ENCODE measurements at regions not wholly inside any gene's neighbourhood (a gene's known extent, or its start where the extent isn't known, plus 50 kb on each side); places are given as distances from the start of the nearest gene placed in this dataset.

GRCh38 chr1:5776035-5776550, 216.1 kb downstream of the NPHP4 start:
- no peak for FAIRE-seq
- no peak for TF ChIP-seq CTCF (IDR thresholded peaks at IDR 0.05; ENCODE audit: borderline replicate concordance, extremely low read depth, insufficient read depth)
- Histone ChIP-seq H3K27ac (ENCODE audit: low read depth in 2 of 2, low read length in 2 of 2) (no peak overlapping the region), H3K9ac (ENCODE audit: low read length in 3 of 3) (no peak overlapping the region), H3K4me3 (ENCODE audit: low read length in 3 of 3) (no peak overlapping the region), H3K27me3 (ENCODE audit: control insufficient read depth, insufficient read depth, low read length) (no peaks in the 10 kb centered on the region), H3K9me3 (ENCODE audit: control insufficient read depth in 2 of 3, insufficient read depth in 1 of 3, low read length in 3 of 3) (no peaks in the 10 kb centered on the region), H3K36me3 (ENCODE audit: control insufficient read depth in 2 of 3, insufficient read depth in 3 of 3, low read length in 3 of 3) (no peaks in the 10 kb centered on the region), H3K4me1 (ENCODE audit: control insufficient read depth in 2 of 3, insufficient read depth in 2 of 3, low read depth in 1 of 3, low read length in 3 of 3) (no peaks in the 10 kb centered on the region)
- no peak for DNase-seq
- intact Hi-C loops (cut with DNase I) = no loop called here

GRCh38 chr1:5774019-5774418, 218.2 kb downstream of the NPHP4 start:
- H3K9me3 ChIP-seq (ENCODE audit: control insufficient read depth in 2 of 3, insufficient read depth in 1 of 3, low read length in 3 of 3) = no peaks in the 10 kb centered on the region

GRCh38 chr1:5771788-5772187, 220.4 kb downstream of the NPHP4 start:
- DNase-seq (no peak), FAIRE-seq (no peak)
- Histone ChIP-seq H3K4me3 (ENCODE audit: low read length in 3 of 3) (no peak overlapping the region), H3K27me3 (ENCODE audit: control insufficient read depth, insufficient read depth, low read length) (no peaks in the 10 kb centered on the region), H3K9ac (ENCODE audit: low read length in 3 of 3) (no peak overlapping the region), H3K4me1 (ENCODE audit: control insufficient read depth in 2 of 3, insufficient read depth in 2 of 3, low read depth in 1 of 3, low read length in 3 of 3) (no peaks in the 10 kb centered on the region), H3K27ac (ENCODE audit: low read depth in 2 of 2, low read length in 2 of 2) (no peak overlapping the region), H3K9me3 (ENCODE audit: control insufficient read depth in 2 of 3, insufficient read depth in 1 of 3, low read length in 3 of 3) (no peaks in the 10 kb centered on the region), H3K36me3 (ENCODE audit: control insufficient read depth in 2 of 3, insufficient read depth in 3 of 3, low read length in 3 of 3) (no peaks in the 10 kb centered on the region)
- TF ChIP-seq CTCF (IDR thresholded peaks at IDR 0.05; ENCODE audit: borderline replicate concordance, extremely low read depth, insufficient read depth) = no peak
- intact Hi-C loops (cut with DNase I) = no loop called here

More at GRCh38 chr1:5774019-5774418, 218.2 kb downstream of the NPHP4 start:
- H3K4me1 ChIP-seq (ENCODE audit: control insufficient read depth in 2 of 3, insufficient read depth in 2 of 3, low read depth in 1 of 3, low read length in 3 of 3) = no peaks in the 10 kb centered on the region
- H3K27me3 ChIP-seq (ENCODE audit: control insufficient read depth, insufficient read depth, low read length) = no peaks in the 10 kb centered on the region
- DNase-seq (no peak), FAIRE-seq (no peak)
- no peak overlapping the region for H3K27ac ChIP-seq (ENCODE audit: low read depth in 2 of 2, low read length in 2 of 2)
- no peak overlapping the region for H3K4me3 ChIP-seq (ENCODE audit: low read length in 3 of 3)
- H3K9ac ChIP-seq (ENCODE audit: low read length in 3 of 3) = no peak overlapping the region
- intact Hi-C loops (cut with DNase I) = no loop called here
- H3K36me3 ChIP-seq (ENCODE audit: control insufficient read depth in 2 of 3, insufficient read depth in 3 of 3, low read length in 3 of 3) = no peaks in the 10 kb centered on the region
- TF ChIP-seq CTCF (IDR thresholded peaks at IDR 0.05; ENCODE audit: borderline replicate concordance, extremely low read depth, insufficient read depth) = no peak
